T-cell (primary cell): ENCODE measurements at regions not wholly inside any gene's neighbourhood (a gene's known extent, or its start where the extent isn't known, plus 50 kb on each side); places are given as distances from the start of the nearest gene placed in this dataset.

ENCODE experiments used
- ATAC-seq, 4 experiments: fragments of 200-7000 bp in 3 of 4; fragments of 150-1000 bp in 1 of 4; cut with Tn5 transposase; replicated peaks in 1 of 4; 1 replicate in 3 of 4; 2 replicates in 1 of 4; pipeline ENCODE4 v1.10.0; 2021; ENCODE audit warnings: moderate library complexity in 3 of 4, mild to moderate bottlenecking in 2 of 4, moderate number of reproducible peaks in 1 of 4
- CTCF ChIA-PET, 2 donors: fragments of 300-600 bp; sonication (Branson Sonifier 250); formaldehyde crosslinking; loops; one replicate each; lab custom pipeline; 2022; ENCODE audit warnings: antibody characterized with exemption in 2 of 2; lab: Charles Lee
- POLR2A ChIA-PET, 2 donors: fragments of 300-600 bp; sonication (Branson Sonifier 250); formaldehyde crosslinking; loops; one replicate each; lab custom pipeline; 2022; ENCODE audit warnings: antibody characterized with exemption in 2 of 2; lab: Charles Lee
- DNase-seq, 35 experiments: peaks; one replicate each; pipeline versions ENCODE4 v3.0.0 to v3.0.0-alpha.2; 2013 to 2023
- H3K27ac ChIP-seq: one replicate; pipeline ENCODE4 v1.5.1; 2013; ENCODE audit warnings: low read length
- H3K27me3 ChIP-seq, 2 experiments: replicated peaks in 1 of 2; 1 replicate in 1 of 2; 2 replicates in 1 of 2; pipeline versions ENCODE4 v1.6.1 to v1.7.0; 2013; ENCODE audit warnings: low read length in 1 of 2, mixed read lengths in 1 of 2; ENCODE audit not compliant: control insufficient read depth in 2 of 2, insufficient read depth in 2 of 2; ENCODE audit errors: extremely low read depth in 1 of 2
- H3K36me3 ChIP-seq, 2 donors: 1 replicate in 1 of 2; 2 replicates in 1 of 2; pipeline versions ENCODE4 v1.6.1 to v1.7.0; 2013; ENCODE audit warnings: low read length in 1 of 2; ENCODE audit not compliant: control insufficient read depth in 2 of 2, insufficient read depth in 1 of 2; ENCODE audit errors: extremely low read depth in 1 of 2
- H3K4me1 ChIP-seq, 2 experiments: 1 replicate in 1 of 2; 2 replicates in 1 of 2; pipeline versions ENCODE4 v1.6.1 to v1.7.0; 2013; ENCODE audit warnings: low read length in 2 of 2, mixed read lengths in 1 of 2; ENCODE audit not compliant: insufficient read depth in 2 of 2, control insufficient read depth in 1 of 2; ENCODE audit errors: extremely low read depth in 1 of 2
- H3K4me3 ChIP-seq, 2 donors: 1 replicate in 1 of 2; 2 replicates in 1 of 2; pipeline versions ENCODE4 v1.5.1 to v1.7.0; 2013; ENCODE audit warnings: mild to moderate bottlenecking in 2 of 2, low read length in 1 of 2, moderate library complexity in 1 of 2; ENCODE audit not compliant: control insufficient read depth in 1 of 2; ENCODE audit errors: extremely low read depth in 1 of 2
- H3K9me3 ChIP-seq: 2 replicates; pipeline ENCODE4 v1.7.0; 2013
- H3K27ac Mint-ChIP-seq, 2 donors: one replicate each; pipeline ENCODE4 v1.8.0; 2020 to 2021; ENCODE audit warnings: mild to moderate bottlenecking in 2 of 2, mixed read lengths in 2 of 2
- H3K27me3 Mint-ChIP-seq, 2 donors: one replicate each; pipeline ENCODE4 v1.8.0; 2021 to 2022; ENCODE audit warnings: mixed read lengths in 2 of 2
- H3K36me3 Mint-ChIP-seq: one replicate; pipeline ENCODE4 v1.8.0; 2021; ENCODE audit warnings: mixed read lengths
- H3K4me1 Mint-ChIP-seq, 3 donors: one replicate each; pipeline ENCODE4 v1.8.0; 2020 to 2022; ENCODE audit warnings: mixed read lengths in 3 of 3, mild to moderate bottlenecking in 1 of 3
- H3K4me3 Mint-ChIP-seq, 3 donors: one replicate each; pipeline ENCODE4 v1.8.0; 2020 to 2022; ENCODE audit warnings: mild to moderate bottlenecking in 3 of 3, mixed read lengths in 3 of 3, moderate library complexity in 3 of 3
- H3K9me3 Mint-ChIP-seq, 3 donors: one replicate each; pipeline ENCODE4 v1.8.0; 2020 to 2022; ENCODE audit warnings: mixed read lengths in 3 of 3
- WGBS: methylation state at CpG from one replicate; pipeline ENCODE4 v1.1.5; 2013; ENCODE audit warnings: missing lambda C conversion rate; ENCODE audit not compliant: insufficient coverage; 5-methylcytosine and 5-hydroxymethylcytosine counted together

DNA sequence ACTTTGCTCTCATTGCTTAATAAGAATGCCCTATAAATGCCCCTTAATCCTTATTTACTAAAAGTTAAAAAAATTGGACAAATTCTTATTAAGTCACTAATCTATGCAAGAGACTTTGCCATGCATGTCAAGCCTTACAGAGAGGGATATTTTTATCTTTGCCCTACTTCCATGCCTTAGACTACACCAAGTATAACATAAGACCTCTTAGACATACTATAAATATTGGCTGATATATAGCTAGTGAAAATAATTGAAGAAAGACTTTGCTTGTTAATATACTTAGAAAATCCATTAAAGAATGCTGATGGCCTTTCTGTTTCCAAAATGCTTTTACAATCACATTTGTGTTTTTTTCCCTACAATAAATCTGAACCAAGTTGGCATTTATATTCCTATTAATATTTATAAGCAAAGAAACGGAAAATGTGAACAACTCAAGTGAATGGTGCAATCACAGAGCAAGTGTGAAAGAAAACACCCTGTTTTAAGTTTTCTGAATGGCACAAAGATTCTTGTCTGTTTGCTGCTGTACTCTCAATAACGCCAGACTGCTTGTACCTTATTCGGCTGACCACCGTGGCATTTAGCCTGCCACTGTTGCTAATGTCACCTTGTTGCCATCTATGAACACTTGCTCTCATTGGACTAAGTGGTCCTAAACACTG, 105.0 kb downstream of the MC4R start:
- CTCF ChIA-PET = no interaction called here
- Histone ChIP-seq H3K27ac (no peak overlapping the region), H3K27me3 (no peaks in the 10 kb centered on the region), H3K4me1 (no peaks in the 10 kb centered on the region), H3K9me3 (no peaks in the 10 kb centered on the region), H3K4me3 (no peak overlapping the region), H3K36me3 (no peaks in the 10 kb centered on the region)
- 100% methylated on average over 3 of the region's 4 CpGs for WGBS
- H3K4me1 Mint-ChIP-seq = no peaks in the 10 kb centered on the region
- H3K4me3 Mint-ChIP-seq = no peak overlapping the region
- DNase-seq (no peak), ATAC-seq (no peak)
- POLR2A ChIA-PET = no interaction called here
- H3K36me3 Mint-ChIP-seq = no peaks in the 10 kb centered on the region
- no peak overlapping the region for H3K27ac Mint-ChIP-seq
- peaks cover 8 to 21% (median 10%) of the 10 kb centered on the region in 3 donors for H3K9me3 Mint-ChIP-seq
- H3K27me3 Mint-ChIP-seq = no peaks in the 10 kb centered on the region

DNA sequence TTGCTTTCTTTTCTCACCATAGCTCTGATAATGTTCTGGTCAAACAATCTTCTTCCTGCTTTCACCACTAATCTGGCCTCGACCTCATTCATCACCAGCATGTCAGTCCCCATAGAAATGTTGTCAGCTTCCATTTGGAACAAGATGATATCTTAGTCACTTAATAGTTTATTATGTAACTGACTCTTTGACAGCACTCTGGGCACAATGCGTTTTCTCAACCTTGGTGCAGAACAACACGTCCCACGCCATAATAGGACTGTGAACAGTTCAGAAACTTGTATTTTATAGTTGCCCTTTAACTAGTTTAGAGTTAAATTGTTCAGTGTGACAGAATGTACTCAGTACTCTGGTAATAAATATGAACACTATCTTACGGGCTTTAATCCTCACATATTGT, 106.0 kb downstream of the MC4R start:
- peaks cover 10 to 16% (median 10%) of the 10 kb centered on the region in 3 donors for H3K9me3 Mint-ChIP-seq
- Histone ChIP-seq H3K36me3 (no peaks in the 10 kb centered on the region), H3K27ac (no peak overlapping the region), H3K4me3 (no peak overlapping the region), H3K4me1 (no peaks in the 10 kb centered on the region), H3K27me3 (no peaks in the 10 kb centered on the region), H3K9me3 (no peaks in the 10 kb centered on the region)
- H3K27ac Mint-ChIP-seq = no peak overlapping the region
- DNase-seq (no peak), ATAC-seq (no peak)
- H3K4me3 Mint-ChIP-seq = no peak overlapping the region
- H3K27me3 Mint-ChIP-seq = no peaks in the 10 kb centered on the region
- no peaks in the 10 kb centered on the region for H3K4me1 Mint-ChIP-seq
- no CpG with 5 or more reads among the region's 5 CpGs for WGBS
- no peaks in the 10 kb centered on the region for H3K36me3 Mint-ChIP-seq
- POLR2A ChIA-PET = no interaction called here
- CTCF ChIA-PET = no interaction called here

DNA sequence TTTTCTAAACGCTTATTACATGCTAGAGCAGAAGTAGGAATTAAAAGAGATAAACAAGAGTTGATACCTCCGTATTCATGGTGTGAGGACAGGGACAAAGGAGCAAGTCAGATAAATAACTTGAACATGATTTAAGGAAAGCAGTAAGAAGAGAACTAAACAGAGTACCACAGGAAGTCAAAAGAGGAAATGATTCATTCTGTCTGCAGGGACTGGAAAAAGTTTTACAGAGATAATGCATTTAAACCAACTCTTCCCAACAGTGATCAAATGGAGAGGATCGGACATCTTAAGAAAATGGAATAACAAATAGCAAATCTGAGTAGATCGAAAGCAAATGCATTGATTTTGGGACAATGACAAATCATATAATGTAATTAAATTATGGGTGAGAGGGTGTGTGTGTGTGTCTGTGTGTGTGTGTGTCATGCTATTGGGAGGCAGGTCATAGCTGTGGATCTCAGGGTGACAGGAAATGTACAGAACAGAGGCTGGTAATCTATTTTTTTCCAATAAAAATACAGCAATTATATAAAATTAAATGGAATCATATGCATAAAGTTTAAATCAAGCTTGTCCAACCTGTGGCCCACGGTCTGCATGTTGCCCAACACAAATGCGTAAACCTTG, 113.4 kb downstream of the MC4R start:
- no peaks in the 10 kb centered on the region for H3K9me3 ChIP-seq
- H3K27ac ChIP-seq = no peak overlapping the region
- Mint-ChIP-seq H3K4me1 (no peaks in the 10 kb centered on the region), H3K36me3 (no peaks in the 10 kb centered on the region), H3K4me3 (no peak overlapping the region), H3K9me3 (peaks cover 2 to 10% (median 10%) of the 10 kb centered on the region in 3 donors), H3K27me3 (no peaks in the 10 kb centered on the region), H3K27ac (no peak overlapping the region)
- CTCF ChIA-PET = no interaction called here
- no peaks in the 10 kb centered on the region for H3K36me3 ChIP-seq
- H3K4me3 ChIP-seq = no peak overlapping the region
- WGBS = 93% methylated on average over 2 of the region's 6 CpGs
- POLR2A ChIA-PET = no interaction called here
- no peaks in the 10 kb centered on the region for H3K4me1 ChIP-seq
- no peaks in the 10 kb centered on the region for H3K27me3 ChIP-seq
- ATAC-seq (no peak), DNase-seq (no peak)

DNA sequence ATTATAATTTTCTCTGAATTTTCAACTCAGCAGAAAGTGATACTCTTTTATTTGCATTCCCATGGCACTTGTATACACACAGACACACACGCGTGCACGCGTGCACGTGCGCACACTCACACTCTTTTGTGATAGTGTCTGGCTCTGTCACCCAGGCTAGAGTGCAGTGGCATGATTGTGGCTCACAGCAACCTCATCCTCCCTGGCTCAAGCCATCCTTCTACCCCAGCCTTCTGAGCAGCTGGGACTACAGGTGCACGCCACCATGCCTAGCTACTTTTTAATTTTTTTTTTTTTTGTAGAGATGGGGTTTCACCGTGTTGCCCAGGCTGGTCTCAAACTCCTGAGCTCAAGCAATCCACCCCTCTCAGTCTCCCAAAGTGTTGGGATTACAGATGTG, 123.2 kb downstream of the MC4R start:
- Histone ChIP-seq H3K36me3 (no peaks in the 10 kb centered on the region), H3K9me3 (no peaks in the 10 kb centered on the region), H3K4me3 (no peak overlapping the region), H3K27me3 (no peaks in the 10 kb centered on the region), H3K27ac (no peak overlapping the region), H3K4me1 (no peaks in the 10 kb centered on the region)
- H3K27ac Mint-ChIP-seq = no peak overlapping the region
- H3K9me3 Mint-ChIP-seq = no peaks in the 10 kb centered on the region
- no peak for ATAC-seq
- H3K4me1 Mint-ChIP-seq = no peaks in the 10 kb centered on the region
- no peaks in the 10 kb centered on the region for H3K27me3 Mint-ChIP-seq
- POLR2A ChIA-PET = no interaction called here
- no peaks in the 10 kb centered on the region for H3K36me3 Mint-ChIP-seq
- H3K4me3 Mint-ChIP-seq = no peak overlapping the region
- 100% methylated on average over 3 of the region's 8 CpGs for WGBS
- CTCF ChIA-PET = no interaction called here
- DNase-seq = no peak

DNA sequence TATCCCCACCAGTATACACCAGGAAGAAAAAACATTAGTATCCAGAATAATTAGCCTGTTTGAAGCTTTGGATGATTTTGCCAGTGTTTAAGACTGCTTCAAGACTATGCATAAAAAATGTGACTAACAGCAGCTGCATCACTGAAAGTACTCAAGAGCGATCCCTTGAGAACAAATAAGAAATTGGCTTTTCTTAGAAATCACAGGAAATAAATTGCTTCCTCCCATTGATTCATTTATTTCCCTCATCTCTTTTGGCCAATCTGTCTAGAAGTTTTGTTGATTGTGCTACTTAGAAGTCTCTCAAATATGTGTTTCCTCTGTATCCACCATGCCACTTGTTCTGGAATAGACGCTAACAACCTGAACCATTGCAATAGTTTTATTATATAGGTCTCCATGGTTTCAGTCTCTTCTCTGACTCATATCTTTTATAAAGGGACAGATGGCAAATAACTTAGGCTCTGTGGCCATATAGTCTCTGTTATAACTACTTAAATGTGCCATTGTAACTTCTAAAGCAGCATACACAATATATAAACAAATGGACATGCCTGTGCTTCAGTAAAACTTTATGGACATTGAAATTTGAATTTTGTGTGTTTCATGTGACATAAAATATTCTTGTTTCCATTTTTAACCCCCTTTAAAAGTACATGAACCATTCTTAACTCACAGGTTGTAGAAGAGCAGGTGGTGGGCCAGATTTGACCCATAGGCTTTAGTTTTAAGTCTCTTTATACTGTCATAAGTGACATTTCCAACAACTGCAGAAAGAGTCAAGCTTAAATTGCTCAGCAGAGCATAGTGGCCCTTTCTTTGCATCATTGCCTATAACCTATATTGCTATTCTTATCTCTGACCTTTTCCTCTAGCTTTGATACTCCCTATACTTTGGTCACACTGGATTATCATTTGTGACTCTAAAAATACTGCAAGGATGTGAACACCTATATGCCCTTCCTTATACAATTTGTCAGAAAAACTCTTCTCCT, 123.9 kb downstream of the MC4R start:
- H3K27ac Mint-ChIP-seq = no peak overlapping the region
- Histone ChIP-seq H3K9me3 (no peaks in the 10 kb centered on the region), H3K36me3 (no peaks in the 10 kb centered on the region), H3K27me3 (no peaks in the 10 kb centered on the region), H3K4me1 (no peaks in the 10 kb centered on the region), H3K4me3 (no peak overlapping the region), H3K27ac (no peak overlapping the region)
- H3K27me3 Mint-ChIP-seq = no peaks in the 10 kb centered on the region
- CTCF ChIA-PET = no interaction called here
- no peak overlapping the region for H3K4me3 Mint-ChIP-seq
- ATAC-seq (no peak), DNase-seq (no peak)
- H3K36me3 Mint-ChIP-seq = no peaks in the 10 kb centered on the region
- H3K9me3 Mint-ChIP-seq = no peaks in the 10 kb centered on the region
- H3K4me1 Mint-ChIP-seq = no peaks in the 10 kb centered on the region
- WGBS = no CpG with 5 or more reads among the region's 2 CpGs
- POLR2A ChIA-PET = interaction anchor here in 1 of 2 donors (0.7 kb wide), 1 partner anchor 490 kb away, joined by 3 read pairs; no protein-coding TSS in a partner anchor

DNA sequence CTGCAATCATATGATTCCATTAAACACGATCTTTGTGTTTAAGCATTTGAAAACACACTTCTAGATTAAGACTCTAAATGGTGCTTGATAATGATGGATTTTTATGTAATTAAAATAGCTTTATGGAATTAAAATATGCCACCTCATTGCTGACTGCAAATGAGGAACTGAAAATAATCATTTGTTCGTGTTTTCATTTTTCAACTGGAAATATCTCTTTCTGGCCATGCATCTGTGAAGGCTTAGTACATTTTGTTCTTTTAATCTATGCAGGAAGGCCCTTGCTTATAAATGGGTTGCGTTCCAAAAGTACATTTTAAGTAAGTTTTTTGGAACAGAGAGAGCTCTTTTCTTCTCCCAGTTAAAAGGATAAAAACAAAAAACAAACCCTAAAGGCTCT, 125.5 kb downstream of the MC4R start:
- no peaks in the 10 kb centered on the region for H3K9me3 ChIP-seq
- H3K27me3 Mint-ChIP-seq = no peaks in the 10 kb centered on the region
- H3K27ac Mint-ChIP-seq = no peak overlapping the region
- no peaks in the 10 kb centered on the region for H3K27me3 ChIP-seq
- H3K36me3 Mint-ChIP-seq = no peaks in the 10 kb centered on the region
- peaks cover 0 to 4% (median 0%) of the 10 kb centered on the region in 3 donors for H3K9me3 Mint-ChIP-seq
- no peak overlapping the region for H3K4me3 ChIP-seq
- ChIA-PET CTCF (no interaction called here), POLR2A (no interaction called here)
- no peaks in the 10 kb centered on the region for H3K4me1 ChIP-seq
- no peaks in the 10 kb centered on the region for H3K36me3 ChIP-seq
- no CpG with 5 or more reads among the region's 3 CpGs for WGBS
- ATAC-seq (no peak), DNase-seq (no peak)
- no peak overlapping the region for H3K27ac ChIP-seq
- H3K4me1 Mint-ChIP-seq = no peaks in the 10 kb centered on the region
- H3K4me3 Mint-ChIP-seq = no peak overlapping the region
